ENCODE measurements at regions not wholly inside any gene's neighbourhood (a gene's known extent, or its start where the extent isn't known, plus 50 kb on each side); places are given as distances from the start of the nearest gene placed in this dataset.

DNA sequence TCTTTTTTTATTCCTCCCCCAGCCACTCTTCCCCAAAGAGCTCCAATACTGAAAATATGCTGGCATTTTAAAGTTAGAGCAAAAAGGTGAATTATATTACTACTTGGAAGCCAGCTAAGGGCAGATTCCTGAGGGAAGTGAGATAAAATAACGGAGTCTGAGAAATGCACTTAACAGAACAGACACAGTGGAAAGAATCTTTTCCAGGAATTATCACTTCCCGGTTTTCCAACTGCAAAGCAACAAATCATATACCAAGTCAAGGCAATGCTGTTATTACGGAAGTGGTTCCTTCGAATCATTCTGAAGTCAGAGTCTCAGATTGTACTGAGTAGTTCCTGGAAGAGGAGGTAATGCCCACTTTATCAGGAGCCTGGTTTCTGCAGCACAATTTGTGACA lies 435.0 kb upstream of the SPRED2 start:
- TF ChIP-seq, protein P1, sequence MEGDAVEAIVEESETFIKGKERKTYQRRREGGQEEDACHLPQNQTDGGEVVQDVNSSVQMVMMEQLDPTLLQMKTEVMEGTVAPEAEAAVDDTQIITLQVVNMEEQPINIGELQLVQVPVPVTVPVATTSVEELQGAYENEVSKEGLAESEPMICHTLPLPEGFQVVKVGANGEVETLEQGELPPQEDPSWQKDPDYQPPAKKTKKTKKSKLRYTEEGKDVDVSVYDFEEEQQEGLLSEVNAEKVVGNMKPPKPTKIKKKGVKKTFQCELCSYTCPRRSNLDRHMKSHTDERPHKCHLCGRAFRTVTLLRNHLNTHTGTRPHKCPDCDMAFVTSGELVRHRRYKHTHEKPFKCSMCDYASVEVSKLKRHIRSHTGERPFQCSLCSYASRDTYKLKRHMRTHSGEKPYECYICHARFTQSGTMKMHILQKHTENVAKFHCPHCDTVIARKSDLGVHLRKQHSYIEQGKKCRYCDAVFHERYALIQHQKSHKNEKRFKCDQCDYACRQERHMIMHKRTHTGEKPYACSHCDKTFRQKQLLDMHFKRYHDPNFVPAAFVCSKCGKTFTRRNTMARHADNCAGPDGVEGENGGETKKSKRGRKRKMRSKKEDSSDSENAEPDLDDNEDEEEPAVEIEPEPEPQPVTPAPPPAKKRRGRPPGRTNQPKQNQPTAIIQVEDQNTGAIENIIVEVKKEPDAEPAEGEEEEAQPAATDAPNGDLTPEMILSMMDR (IDR thresholded peaks at IDR 0.05; ENCODE audit: insufficient read depth, low read length, poor library complexity, severe bottlenecking), result no peak
- H2AFZ ChIP-seq (ENCODE audit: low read depth, low read length, severe bottlenecking), result no peak overlapping the region
- H3K4me2 ChIP-seq (ENCODE audit: low read depth, low read length, poor library complexity, severe bottlenecking), result no peak overlapping the region
- no peak overlapping the region for H3K9ac ChIP-seq (ENCODE audit: low read length)
- H3K9me2 ChIP-seq (replicated peaks; ENCODE audit: insufficient read depth, low read length), result no peaks in the 10 kb centered on the region
- H3F3A ChIP-seq (ENCODE audit: insufficient read depth), result no peaks in the 10 kb centered on the region
- no peaks in the 10 kb centered on the region for H3K9me3 ChIP-seq (ENCODE audit: insufficient read depth, low read length)
- H3K27me3 ChIP-seq (ENCODE audit: low read length), result no peaks in the 10 kb centered on the region
- H3K27ac ChIP-seq (ENCODE audit: low read depth, low read length), result no peak overlapping the region
- no peak overlapping the region for H3K4me3 ChIP-seq (ENCODE audit: insufficient read depth, low read length, poor library complexity, severe bottlenecking)
- no peaks in the 10 kb centered on the region for H4K20me1 ChIP-seq (ENCODE audit: low read depth, low read length)
- H3K36me3 ChIP-seq (ENCODE audit: low read length), result no peaks in the 10 kb centered on the region
- H3K79me2 ChIP-seq (ENCODE audit: insufficient read depth, low read length), result no peaks in the 10 kb centered on the region

- H3K9me2 ChIP-seq (replicated peaks; ENCODE audit: insufficient read depth, low read length), result no peaks in the 10 kb centered on the region
- H3K27me3 ChIP-seq (ENCODE audit: low read length), result no peaks in the 10 kb centered on the region
- no peaks in the 10 kb centered on the region for H4K20me1 ChIP-seq (ENCODE audit: low read depth, low read length)
- no peaks in the 10 kb centered on the region for H3K79me2 ChIP-seq (ENCODE audit: insufficient read depth, low read length)
- no peaks in the 10 kb centered on the region for H3K36me3 ChIP-seq (ENCODE audit: low read length)
- H3K4me3 ChIP-seq (ENCODE audit: insufficient read depth, low read length, poor library complexity, severe bottlenecking), result no peak overlapping the region
- H2AFZ ChIP-seq (ENCODE audit: low read depth, low read length, severe bottlenecking), result no peak overlapping the region
- H3K27ac ChIP-seq (ENCODE audit: low read depth, low read length), result no peak overlapping the region
- H3K9me3 ChIP-seq (ENCODE audit: insufficient read depth, low read length), result no peaks in the 10 kb centered on the region
- H3K4me2 ChIP-seq (ENCODE audit: low read depth, low read length, poor library complexity, severe bottlenecking), result no peak overlapping the region
- no peak for TF ChIP-seq EZH2phosphoT487 (conservative IDR thresholded peaks at IDR 0.05; ENCODE audit: low read length)
- TF ChIP-seq, protein P1 (IDR thresholded peaks at IDR 0.05; ENCODE audit: insufficient read depth, low read length, poor library complexity, severe bottlenecking), result no peak
- H3F3A ChIP-seq (ENCODE audit: insufficient read depth), result no peaks in the 10 kb centered on the region
- H3K9ac ChIP-seq (ENCODE audit: low read length), result no peak overlapping the region
Observed at GRCh38 chr2:65866148-65866547, 433.7 kb upstream of the SPRED2 start.

DNA sequence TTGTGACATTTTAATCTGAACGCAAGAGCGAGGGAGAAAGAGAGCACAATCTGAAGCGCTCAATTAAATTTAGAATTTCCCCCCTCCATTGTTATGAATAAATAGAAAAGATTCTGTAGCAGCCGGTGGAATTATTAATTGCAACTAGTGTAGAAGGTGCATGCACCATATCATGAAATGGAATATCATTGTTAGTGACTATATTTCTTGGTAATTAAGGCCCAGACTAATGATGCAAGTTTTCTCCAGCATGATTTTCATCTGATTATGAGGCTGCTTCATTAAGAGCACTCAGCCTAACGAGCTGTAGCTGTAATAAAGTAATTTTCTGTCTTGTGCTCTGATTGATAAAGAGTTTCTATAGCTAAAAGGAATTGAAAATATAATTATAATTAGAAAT lies 432.2 kb upstream of the SPRED2 start:
- TF ChIP-seq EZH2phosphoT487 (conservative IDR thresholded peaks at IDR 0.05; ENCODE audit: low read length), result no peak
- TF ChIP-seq, protein P1 (IDR thresholded peaks at IDR 0.05; ENCODE audit: insufficient read depth, low read length, poor library complexity, severe bottlenecking), result no peak
- Histone ChIP-seq H3K9me3 (ENCODE audit: insufficient read depth, low read length) (no peaks in the 10 kb centered on the region), H2AFZ (ENCODE audit: low read depth, low read length, severe bottlenecking) (no peak overlapping the region), H3K27ac (ENCODE audit: low read depth, low read length) (no peak overlapping the region), H3K9ac (ENCODE audit: low read length) (no peak overlapping the region), H3K79me2 (ENCODE audit: insufficient read depth, low read length) (no peaks in the 10 kb centered on the region), H3K4me2 (ENCODE audit: low read depth, low read length, poor library complexity, severe bottlenecking) (no peak overlapping the region), H3K27me3 (ENCODE audit: low read length) (no peaks in the 10 kb centered on the region), H3K4me3 (ENCODE audit: insufficient read depth, low read length, poor library complexity, severe bottlenecking) (no peak overlapping the region), H3K9me2 (replicated peaks; ENCODE audit: insufficient read depth, low read length) (no peaks in the 10 kb centered on the region), H3K36me3 (ENCODE audit: low read length) (no peaks in the 10 kb centered on the region), H4K20me1 (ENCODE audit: low read depth, low read length) (no peaks in the 10 kb centered on the region), H3F3A (ENCODE audit: insufficient read depth) (no peaks in the 10 kb centered on the region)

- Histone ChIP-seq H3K27me3 (ENCODE audit: low read length) (no peaks in the 10 kb centered on the region), H2AFZ (ENCODE audit: low read depth, low read length, severe bottlenecking) (no peak overlapping the region), H3K9ac (ENCODE audit: low read length) (no peak overlapping the region), H3K4me3 (ENCODE audit: insufficient read depth, low read length, poor library complexity, severe bottlenecking) (no peak overlapping the region), H3K27ac (ENCODE audit: low read depth, low read length) (no peak overlapping the region), H3K9me2 (replicated peaks; ENCODE audit: insufficient read depth, low read length) (no peaks in the 10 kb centered on the region), H3F3A (ENCODE audit: insufficient read depth) (no peaks in the 10 kb centered on the region), H3K4me2 (ENCODE audit: low read depth, low read length, poor library complexity, severe bottlenecking) (no peak overlapping the region), H3K79me2 (ENCODE audit: insufficient read depth, low read length) (no peaks in the 10 kb centered on the region), H3K36me3 (ENCODE audit: low read length) (no peaks in the 10 kb centered on the region), H3K9me3 (ENCODE audit: insufficient read depth, low read length) (no peaks in the 10 kb centered on the region), H4K20me1 (ENCODE audit: low read depth, low read length) (no peaks in the 10 kb centered on the region)
- TF ChIP-seq, protein P1 (IDR thresholded peaks at IDR 0.05; ENCODE audit: insufficient read depth, low read length, poor library complexity, severe bottlenecking), result no peak
- TF ChIP-seq EZH2phosphoT487 (conservative IDR thresholded peaks at IDR 0.05; ENCODE audit: low read length), result no peak
Observed at GRCh38 chr2:65863713-65864112, 431.3 kb upstream of the SPRED2 start.
